Islet of Langerhans (tissue), 1 donor: ENCODE measurements at regions not wholly inside any gene's neighbourhood (a gene's known extent, or its start where the extent isn't known, plus 50 kb on each side); places are given as distances from the start of the nearest gene placed in this dataset.

Source experiments
- FAIRE-seq: peaks from one replicate; lab custom pipeline; 2011; peaks lifted over from hg19 to GRCh38; lab: Jason Lieb, UNC

GRCh38 chr18:2316082-2316750 lies 255.1 kb downstream of the METTL4 start:
- no peak for FAIRE-seq

- FAIRE-seq, result no peak
Observed at GRCh38 chr18:2316751-2317696, 254.3 kb downstream of the METTL4 start.

- no peak for FAIRE-seq
Observed at GRCh38 chr18:2324459-2324858, 246.8 kb downstream of the METTL4 start.

GRCh38 chr18:2325308-2325849 lies 245.9 kb downstream of the METTL4 start:
- FAIRE-seq, result no peak

- no peak for FAIRE-seq
Observed at GRCh38 chr18:2325933-2326332, 245.4 kb downstream of the METTL4 start.

- FAIRE-seq, result no peak
Observed at GRCh38 chr18:2326999-2327398, 244.3 kb downstream of the METTL4 start.

GRCh38 chr18:2330764-2331163 lies 240.5 kb downstream of the METTL4 start:
- FAIRE-seq, result no peak

GRCh38 chr18:2331491-2331890 lies 239.8 kb downstream of the METTL4 start:
- FAIRE-seq, result no peak

- FAIRE-seq, result no peak
Observed at GRCh38 chr18:2336690-2337392, 234.5 kb downstream of the METTL4 start.

GRCh38 chr18:2337552-2338141 lies 233.7 kb downstream of the METTL4 start:
- peak; percentile 96 for FAIRE-seq

GRCh38 chr18:2338601-2339000 lies 232.7 kb downstream of the METTL4 start:
- FAIRE-seq, result no peak

- FAIRE-seq, result no peak
Observed at GRCh38 chr18:2340335-2340734, 231.0 kb downstream of the METTL4 start.

- FAIRE-seq, result no peak
Observed at GRCh38 chr18:2348003-2348402, 223.3 kb downstream of the METTL4 start.

- no peak for FAIRE-seq
Observed at GRCh38 chr18:2351126-2351850, 220.0 kb downstream of the METTL4 start.

GRCh38 chr18:2354292-2354691 lies 217.0 kb downstream of the METTL4 start:
- no peak for FAIRE-seq

GRCh38 chr18:2356906-2357305 lies 214.4 kb downstream of the METTL4 start:
- no peak for FAIRE-seq

GRCh38 chr18:2360861-2361260 lies 210.4 kb downstream of the METTL4 start:
- no peak for FAIRE-seq

- no peak for FAIRE-seq
Observed at GRCh38 chr18:2368102-2368501, 203.2 kb downstream of the METTL4 start.

GRCh38 chr18:2376707-2377106 lies 194.6 kb downstream of the METTL4 start:
- FAIRE-seq, result no peak

GRCh38 chr18:2380101-2380500 lies 191.2 kb downstream of the METTL4 start:
- no peak for FAIRE-seq

GRCh38 chr18:2381539-2381938 lies 189.8 kb downstream of the METTL4 start:
- no peak for FAIRE-seq

- FAIRE-seq, result no peak
Observed at GRCh38 chr18:2387588-2387987, 183.7 kb downstream of the METTL4 start.
